Panc1 (cell line): ENCODE measurements at regions not wholly inside any gene's neighbourhood (a gene's known extent, or its start where the extent isn't known, plus 50 kb on each side); places are given as distances from the start of the nearest gene placed in this dataset.

Experiments used
- ATAC-seq: fragments of 200-7000 bp; cut with Tn5 transposase; 2 replicates; pipeline ENCODE4 v1.9.1; 2020; ENCODE audit warnings: mild to moderate bottlenecking, moderate library complexity
- BruUV-seq: library from RNA; stranded (reverse); fragments of 400-500 nt; replicated peaks from 2 replicates; lab custom pipeline; 2021; lab: Mats Ljungman, UMichigan
- CTCF ChIA-PET: fragments of 300-600 bp; sonication (Branson Sonifier 250); formaldehyde crosslinking; loops from one replicate; lab custom pipeline; 2022; ENCODE audit warnings: antibody characterized with exemption; lab: Charles Lee
- POLR2A ChIA-PET: fragments of 300-600 bp; sonication (Branson Sonifier 250); formaldehyde crosslinking; loops from one replicate; lab custom pipeline; 2022; ENCODE audit warnings: antibody characterized with exemption; lab: Charles Lee
- DNase-seq: peaks from one replicate; pipeline ENCODE4 v3.0.0-alpha.2; 2010; ENCODE audit warnings: low read depth, low spot score
- H3K27ac ChIP-seq: 2 replicates; pipeline ENCODE4 v1.5.1; 2011; ENCODE audit warnings: mild to moderate bottlenecking, low read length, inconsistent platforms
- H3K27me3 ChIP-seq: fragments of 200-500 bp; sonication (Bioruptor generic); 2 replicates; pipeline ENCODE4 v1.6.0; 2014; ENCODE audit warnings: low read length, inconsistent platforms; ENCODE audit not compliant: control insufficient read depth, insufficient read depth
- H3K36me3 ChIP-seq: fragments of 200-500 bp; sonication (Bioruptor generic); 2 replicates; pipeline ENCODE4 v1.5.1; 2014; ENCODE audit warnings: inconsistent platforms, mild to moderate bottlenecking, low read length, moderate library complexity; ENCODE audit not compliant: control insufficient read depth, insufficient read depth
- H3K4me1 ChIP-seq: 2 replicates; pipeline ENCODE4 v1.5.1; 2011; ENCODE audit warnings: inconsistent platforms, mild to moderate bottlenecking, low read length, moderate library complexity; ENCODE audit not compliant: control insufficient read depth, insufficient read depth
- H3K4me3 ChIP-seq, 2 experiments: 2 replicates each; pipeline ENCODE4 v1.5.1; 2011 to 2012; ENCODE audit warnings: low read depth in 2 of 2, low read length in 2 of 2, mild to moderate bottlenecking in 2 of 2, inconsistent platforms in 1 of 2, moderate library complexity in 1 of 2
- H3K9me3 ChIP-seq: fragments of 200-500 bp; sonication (Bioruptor generic); 2 replicates; pipeline ENCODE4 v1.5.1; 2014; ENCODE audit warnings: low read depth, mild to moderate bottlenecking, inconsistent platforms, low read length, moderate library complexity; ENCODE audit not compliant: control insufficient read depth, insufficient read depth
- CTCF ChIP-seq: fragments of 450-650 bp; IDR thresholded peaks from 2 replicates; pipeline ENCODE4 v1.5.1; 2017; ENCODE audit warnings: mild to moderate bottlenecking
- POLR2AphosphoS5 ChIP-seq: IDR thresholded peaks from 2 replicates; pipeline ENCODE4 v1.6.1; 2012; ENCODE audit warnings: mild to moderate bottlenecking, low read depth, low read length, moderate library complexity
- REST ChIP-seq, 2 experiments: IDR thresholded peaks; 2 replicates each; pipeline ENCODE4 v1.6.1; 2011 to 2012; ENCODE audit warnings: low read depth in 2 of 2, control low read depth in 1 of 2, low read length in 1 of 2, mild to moderate bottlenecking in 1 of 2, moderate library complexity in 1 of 2; ENCODE audit not compliant: insufficient read depth in 1 of 2
- SIN3A ChIP-seq: IDR thresholded peaks from 2 replicates; pipeline ENCODE4 v1.6.1; 2012; ENCODE audit warnings: low read depth, mild to moderate bottlenecking, low read length, moderate library complexity, borderline replicate concordance; ENCODE audit not compliant: insufficient read depth
- TCF7L2 ChIP-seq: IDR thresholded peaks from 2 replicates; pipeline ENCODE4 v1.6.1; 2011; ENCODE audit warnings: mild to moderate bottlenecking, low read depth, low read length, inconsistent platforms
- in situ Hi-C: cut with HindIII; loops from 2 replicates; pipeline ENCODE4 v1.10.0; 2016; ENCODE audit warnings: low sequenced_read_pairs, low pct_unique_long_range_greater_than_20kb
- intact Hi-C: fragments of 100-400 bp; cut with micrococcal nuclease; formaldehyde crosslinking; loops from one replicate; pipeline ENCODE4 v1.10.0; 2022; ENCODE audit not compliant: unreplicated experiment

- no peak for TF ChIP-seq TCF7L2
- no peak for TF ChIP-seq CTCF
- H3K36me3 ChIP-seq, result no peaks in the 10 kb centered on the region
- H3K27me3 ChIP-seq, result no peaks in the 10 kb centered on the region
- no peaks in the 10 kb centered on the region for H3K9me3 ChIP-seq
- no peak overlapping the region for H3K4me3 ChIP-seq
- no peaks in the 10 kb centered on the region for H3K4me1 ChIP-seq
- no peak for DNase-seq
- no peak for ATAC-seq
- POLR2A ChIA-PET, result no interaction called here
- H3K27ac ChIP-seq, result no peak overlapping the region
- intact Hi-C loops, result no loop called here
- CTCF ChIA-PET, result no interaction called here
- BruUV-seq, result no TSS peak
- in situ Hi-C loops, result no loop called here
Measured at GRCh38 chr1:5105744-5106143, 451.3 kb downstream of the AJAP1 start.

- Histone ChIP-seq H3K27ac (no peak overlapping the region), H3K9me3 (peaks cover 4% of the 10 kb centered on the region; the same call in 1 of the 2 replicates), H3K4me1 (no peaks in the 10 kb centered on the region), H3K4me3 (no peak overlapping the region), H3K27me3 (no peaks in the 10 kb centered on the region), H3K36me3 (no peaks in the 10 kb centered on the region)
- BruUV-seq, result no TSS peak
- intact Hi-C loops, result no loop called here
- TF ChIP-seq SIN3A (no peak), REST (IDR thresholded peaks at IDR 0.05; ENCODE audit: insufficient read depth in 1 of 2, low read depth in 2 of 2, low read length in 1 of 2) (no peak), CTCF (no peak), POLR2AphosphoS5 (no peak), TCF7L2 (no peak)
- ChIA-PET POLR2A (no interaction called here), CTCF (no interaction called here)
- DNase-seq (no peak), ATAC-seq (no peak)
- in situ Hi-C loops, result no loop called here
Measured at GRCh38 chr1:5099558-5099957, 445.1 kb downstream of the AJAP1 start.

GRCh38 chr1:5098981-5099385 lies 444.6 kb downstream of the AJAP1 start:
- peaks cover 8% of the 10 kb centered on the region; the same call in 1 of the 2 replicates for H3K9me3 ChIP-seq
- H3K4me1 ChIP-seq, result no peaks in the 10 kb centered on the region
- in situ Hi-C loops, result no loop called here
- intact Hi-C loops, result no loop called here
- no peak overlapping the region for H3K4me3 ChIP-seq
- TF ChIP-seq REST (IDR thresholded peaks at IDR 0.05; ENCODE audit: insufficient read depth in 1 of 2, low read depth in 2 of 2, low read length in 1 of 2) (no peak), POLR2AphosphoS5 (no peak), TCF7L2 (no peak), SIN3A (no peak), CTCF (no peak)
- no peaks in the 10 kb centered on the region for H3K27me3 ChIP-seq
- POLR2A ChIA-PET, result no interaction called here
- DNase-seq (no peak), ATAC-seq (no peak)
- CTCF ChIA-PET, result no interaction called here
- H3K27ac ChIP-seq, result no peak overlapping the region
- no TSS peak for BruUV-seq
- no peaks in the 10 kb centered on the region for H3K36me3 ChIP-seq
